Trophoblast cell (in vitro differentiated cells and primary cell): ENCODE measurements at regions not wholly inside any gene's neighbourhood (a gene's known extent, or its start where the extent isn't known, plus 50 kb on each side); places are given as distances from the start of the nearest gene placed in this dataset.

ENCODE experiments used
- DNase-seq, 2 donors: peaks; one replicate each; pipeline ENCODE4 v3.0.0-alpha.2; 2016
- H2AFZ ChIP-seq: 2 replicates; pipeline ENCODE4 v1.6.1; 2013; ENCODE audit warnings: low read length, moderate library complexity, mild to moderate bottlenecking; ENCODE audit not compliant: insufficient read depth, poor library complexity
- H2AK5ac ChIP-seq: 2 replicates; pipeline ENCODE4 v1.6.1; 2013; ENCODE audit warnings: mild to moderate bottlenecking, low read length
- H2BK120ac ChIP-seq: 2 replicates; pipeline ENCODE4 v1.6.1; 2013; ENCODE audit warnings: low read length, mild to moderate bottlenecking, moderate library complexity; ENCODE audit not compliant: insufficient read depth, poor library complexity
- H2BK12ac ChIP-seq: 2 replicates; pipeline ENCODE4 v1.6.1; 2013; ENCODE audit warnings: mild to moderate bottlenecking, low read length, moderate library complexity
- H2BK5ac ChIP-seq: 2 replicates; pipeline ENCODE4 v1.6.1; 2013; ENCODE audit warnings: low read length, low read depth, moderate library complexity, mild to moderate bottlenecking; ENCODE audit not compliant: poor library complexity
- H3K14ac ChIP-seq: 2 replicates; pipeline ENCODE4 v1.6.1; 2013; ENCODE audit warnings: mild to moderate bottlenecking, low read length
- H3K18ac ChIP-seq: 2 replicates; pipeline ENCODE4 v1.6.1; 2013; ENCODE audit warnings: mild to moderate bottlenecking, low read length
- H3K23ac ChIP-seq: 2 replicates; pipeline ENCODE4 v1.6.1; 2013; ENCODE audit warnings: low read length
- H3K27ac ChIP-seq: 2 replicates; pipeline ENCODE4 v1.5.1; 2013; ENCODE audit warnings: low read depth, mild to moderate bottlenecking, inconsistent platforms, low read length, moderate library complexity
- H3K27me3 ChIP-seq: 2 replicates; pipeline ENCODE4 v1.6.1; 2013; ENCODE audit warnings: inconsistent platforms, mild to moderate bottlenecking, low read length, moderate library complexity; ENCODE audit not compliant: insufficient read depth
- H3K36me3 ChIP-seq, 2 experiments: 1 replicate in 1 of 2; 2 replicates in 1 of 2; pipeline ENCODE4 v1.6.1; 2013; ENCODE audit warnings: low read length in 2 of 2, mild to moderate bottlenecking in 2 of 2, moderate library complexity in 1 of 2; ENCODE audit not compliant: insufficient read depth in 2 of 2, control insufficient read depth in 1 of 2
- H3K4ac ChIP-seq: 2 replicates; pipeline ENCODE4 v1.6.1; 2013; ENCODE audit warnings: low read depth, mild to moderate bottlenecking, low read length, moderate library complexity
- H3K4me1 ChIP-seq, 2 experiments: 1 replicate in 1 of 2; 2 replicates in 1 of 2; pipeline ENCODE4 v1.6.1; 2013; ENCODE audit warnings: low read length in 2 of 2, mild to moderate bottlenecking in 2 of 2, moderate library complexity in 1 of 2; ENCODE audit not compliant: insufficient read depth in 2 of 2, control insufficient read depth in 1 of 2
- H3K4me2 ChIP-seq: 2 replicates; pipeline ENCODE4 v1.6.1; 2013; ENCODE audit warnings: inconsistent platforms, mild to moderate bottlenecking, low read length, moderate library complexity
- H3K4me3 ChIP-seq: 2 replicates; pipeline ENCODE4 v1.5.1; 2013; ENCODE audit warnings: mild to moderate bottlenecking, low read depth, low read length, inconsistent platforms
- H3K79me1 ChIP-seq: one replicate; pipeline ENCODE4 v1.6.1; 2013; ENCODE audit warnings: low read length
- H3K79me2 ChIP-seq: 2 replicates; pipeline ENCODE4 v1.6.1; 2013; ENCODE audit warnings: low read length, mild to moderate bottlenecking; ENCODE audit not compliant: control insufficient read depth, insufficient read depth, poor library complexity
- H3K9ac ChIP-seq: 2 replicates; pipeline ENCODE4 v1.6.1; 2013; ENCODE audit warnings: mild to moderate bottlenecking, low read length
- H3K9me3 ChIP-seq: 2 replicates; pipeline ENCODE4 v1.6.1; 2013; ENCODE audit warnings: low read depth, mild to moderate bottlenecking, control low read depth, inconsistent platforms, low read length; ENCODE audit not compliant: insufficient read depth
- H4K12ac ChIP-seq: 2 replicates; pipeline ENCODE4 v1.6.1; 2013; ENCODE audit warnings: low read depth, mild to moderate bottlenecking, low read length, moderate library complexity
- H4K8ac ChIP-seq: 2 replicates; pipeline ENCODE4 v1.6.1; 2013; ENCODE audit warnings: low read depth, mild to moderate bottlenecking, low read length, moderate library complexity
- H4K91ac ChIP-seq: one replicate; pipeline ENCODE4 v1.6.1; 2013; ENCODE audit warnings: low read depth, mild to moderate bottlenecking, low read length, moderate library complexity
- WGBS: extraction: QIAGEN DNeasy Blood & Tissue Kit; methylation state at CpG from one replicate; pipeline ENCODE4 v1.1.7; 2013; ENCODE audit warnings: missing lambda C conversion rate; ENCODE audit not compliant: insufficient read length, insufficient coverage; ENCODE audit errors: extremely low coverage; 5-methylcytosine and 5-hydroxymethylcytosine counted together

GRCh38 chr5:111997308-111997707 is 240.3 kb upstream of the NREP start:
- Histone ChIP-seq H2BK12ac (no peak overlapping the region), H4K91ac (no peak overlapping the region), H3K9ac (no peak overlapping the region), H3K9me3 (no peaks in the 10 kb centered on the region), H3K4me1 (no peaks in the 10 kb centered on the region), H3K23ac (no peak overlapping the region), H3K27ac (no peak overlapping the region), H3K14ac (no peak overlapping the region), H2BK120ac (no peak overlapping the region), H3K79me1 (no peaks in the 10 kb centered on the region), H4K12ac (no peak overlapping the region), H4K8ac (no peak overlapping the region), H2BK5ac (no peak overlapping the region), H3K4ac (no peak overlapping the region), H3K27me3 (no peaks in the 10 kb centered on the region), H3K79me2 (no peaks in the 10 kb centered on the region), H2AFZ (no peak overlapping the region), H3K4me3 (no peak overlapping the region), H3K4me2 (no peak overlapping the region), H3K18ac (no peak overlapping the region), H2AK5ac (no peak overlapping the region), H3K36me3 (no peaks in the 10 kb centered on the region)
- DNase-seq = peak in 1 of 2 donors; percentile 46
- WGBS = no CpG with 5 or more reads among the region's 5 CpGs

GRCh38 chr5:111996574-111996973 is 239.6 kb upstream of the NREP start:
- H2BK5ac ChIP-seq = no peak overlapping the region
- no peaks in the 10 kb centered on the region for H3K27me3 ChIP-seq
- no peaks in the 10 kb centered on the region for H3K4me1 ChIP-seq
- no peak overlapping the region for H3K4me3 ChIP-seq
- no peaks in the 10 kb centered on the region for H3K79me1 ChIP-seq
- H3K4me2 ChIP-seq = no peak overlapping the region
- no peaks in the 10 kb centered on the region for H3K36me3 ChIP-seq
- WGBS = no CpG with 5 or more reads among the region's 2 CpGs
- no peak overlapping the region for H2AK5ac ChIP-seq
- H3K18ac ChIP-seq = no peak overlapping the region
- H3K14ac ChIP-seq = no peak overlapping the region
- DNase-seq = no peak
- no peak overlapping the region for H4K12ac ChIP-seq
- H2AFZ ChIP-seq = no peak overlapping the region
- no peak overlapping the region for H3K27ac ChIP-seq
- no peak overlapping the region for H3K23ac ChIP-seq
- no peak overlapping the region for H3K4ac ChIP-seq
- no peak overlapping the region for H3K9ac ChIP-seq
- no peaks in the 10 kb centered on the region for H3K9me3 ChIP-seq
- H4K8ac ChIP-seq = no peak overlapping the region
- H4K91ac ChIP-seq = no peak overlapping the region
- no peaks in the 10 kb centered on the region for H3K79me2 ChIP-seq
- H2BK120ac ChIP-seq = no peak overlapping the region
- H2BK12ac ChIP-seq = no peak overlapping the region

- Histone ChIP-seq H2BK120ac (no peak overlapping the region), H3K27ac (no peak overlapping the region), H2AFZ (no peak overlapping the region), H3K4me1 (no peaks in the 10 kb centered on the region), H3K79me1 (no peaks in the 10 kb centered on the region), H3K9me3 (no peaks in the 10 kb centered on the region), H4K12ac (no peak overlapping the region), H3K4me2 (no peak overlapping the region), H3K9ac (no peak overlapping the region), H2BK12ac (no peak overlapping the region), H3K79me2 (no peaks in the 10 kb centered on the region), H3K27me3 (no peaks in the 10 kb centered on the region), H3K36me3 (no peaks in the 10 kb centered on the region), H3K23ac (no peak overlapping the region), H3K18ac (no peak overlapping the region), H3K4ac (no peak overlapping the region), H2AK5ac (no peak overlapping the region), H4K91ac (no peak overlapping the region), H4K8ac (no peak overlapping the region), H3K4me3 (no peak overlapping the region), H2BK5ac (no peak overlapping the region), H3K14ac (no peak overlapping the region)
- DNase-seq = no peak
- no CpG with 5 or more reads among the region's 4 CpGs for WGBS
Measured at GRCh38 chr5:111995701-111996100, 238.7 kb upstream of the NREP start.

DNA sequence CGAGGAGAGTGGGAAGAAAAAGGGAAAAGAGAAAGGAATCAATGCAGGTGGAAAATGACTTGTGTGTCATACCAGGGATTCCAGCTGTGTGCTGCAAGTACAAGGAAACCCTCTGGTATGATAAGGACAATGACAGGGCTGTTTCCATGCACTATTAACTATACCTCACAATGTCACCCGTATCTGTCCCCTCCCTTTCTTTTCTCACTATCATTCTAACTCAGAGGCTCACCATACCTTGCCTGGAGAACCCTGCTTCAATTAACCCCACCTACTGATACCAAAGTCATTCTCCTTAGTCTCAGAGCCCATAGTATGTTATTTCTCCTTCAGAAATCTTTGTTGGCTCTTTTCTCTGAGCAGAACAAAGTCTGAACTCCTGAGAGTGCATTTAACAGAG is 236.2 kb upstream of the NREP start:
- H2BK12ac ChIP-seq = no peak overlapping the region
- no peak overlapping the region for H3K27ac ChIP-seq
- no peak overlapping the region for H2BK5ac ChIP-seq
- H3K27me3 ChIP-seq = no peaks in the 10 kb centered on the region
- no peaks in the 10 kb centered on the region for H3K4me1 ChIP-seq
- H3K18ac ChIP-seq = no peak overlapping the region
- H3K14ac ChIP-seq = no peak overlapping the region
- H3K9ac ChIP-seq = no peak overlapping the region
- DNase-seq = peak in 1 of 2 donors; percentile 61
- no peak overlapping the region for H3K4ac ChIP-seq
- no peaks in the 10 kb centered on the region for H3K36me3 ChIP-seq
- no peak overlapping the region for H3K4me3 ChIP-seq
- no peak overlapping the region for H4K8ac ChIP-seq
- no peaks in the 10 kb centered on the region for H3K79me2 ChIP-seq
- H2AFZ ChIP-seq = no peak overlapping the region
- H4K12ac ChIP-seq = no peak overlapping the region
- H3K79me1 ChIP-seq = no peaks in the 10 kb centered on the region
- H2AK5ac ChIP-seq = no peak overlapping the region
- H2BK120ac ChIP-seq = no peak overlapping the region
- WGBS = no CpG with 5 or more reads among the region's 2 CpGs
- no peak overlapping the region for H4K91ac ChIP-seq
- H3K23ac ChIP-seq = no peak overlapping the region
- no peak overlapping the region for H3K4me2 ChIP-seq
- H3K9me3 ChIP-seq = no peaks in the 10 kb centered on the region
